HG02884 (cell line): ENCODE measurements at regions not wholly inside any gene's neighbourhood (a gene's known extent, or its start where the extent isn't known, plus 50 kb on each side); places are given as distances from the start of the nearest gene placed in this dataset.

Experiments used
- ATAC-seq: cut with Tn5 transposase; IDR thresholded peaks from one replicate; pipeline ENCODE4 v1.9.1; 2021; ENCODE audit warnings: mild to moderate bottlenecking, moderate library complexity; ENCODE audit not compliant: unreplicated experiment

DNA sequence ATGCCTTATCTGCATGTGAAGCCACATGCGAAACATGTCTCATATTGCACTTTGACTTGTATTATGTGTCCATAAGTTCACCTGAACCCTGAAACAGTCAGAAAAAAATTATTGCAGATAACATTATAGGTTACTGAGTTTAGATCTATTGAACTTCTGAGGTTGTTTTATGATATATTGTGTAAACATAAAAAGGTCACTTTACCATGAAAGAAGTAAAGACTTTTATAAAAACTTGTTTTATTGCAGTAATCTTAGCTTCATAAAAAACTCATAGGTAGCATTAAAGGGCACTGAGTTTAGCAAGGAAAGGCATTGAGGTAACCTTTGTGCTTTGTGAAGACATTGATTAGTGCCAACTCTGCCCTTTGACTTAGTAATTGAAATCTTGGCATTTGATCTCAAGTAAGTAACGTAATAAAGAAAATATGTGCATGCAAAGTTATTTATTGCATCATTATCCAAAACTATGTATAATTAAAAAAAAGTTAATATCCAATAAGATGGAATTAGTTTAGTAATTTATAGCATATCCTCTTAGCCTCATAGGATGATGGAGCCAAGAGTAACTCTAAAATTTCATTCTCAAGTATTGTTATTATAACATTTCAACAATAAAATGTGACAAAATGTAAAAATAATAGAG, 313.3 kb upstream of the ATP2B1 start:
- no peak for ATAC-seq

DNA sequence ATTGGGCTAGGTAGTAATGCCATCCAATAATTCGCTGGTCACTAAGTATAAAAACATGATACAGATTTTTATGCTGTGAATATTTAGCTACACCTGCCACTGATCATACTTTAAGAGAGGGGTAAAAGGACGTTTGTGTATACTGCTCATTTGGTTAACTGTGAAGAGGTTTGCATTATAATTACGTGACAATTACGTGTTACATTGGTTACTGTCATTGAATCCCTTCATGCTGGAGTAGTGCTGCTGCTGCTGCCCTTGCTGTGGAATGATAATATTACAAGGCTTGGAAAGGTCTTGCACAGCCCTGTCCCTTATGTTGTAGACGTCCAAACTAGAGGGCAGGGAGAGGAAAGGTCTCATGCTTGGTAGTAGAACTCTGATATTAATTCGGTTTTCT, 312.2 kb upstream of the ATP2B1 start:
- no peak for ATAC-seq

GRCh38 chr12:90020436-90020835, 311.8 kb upstream of the ATP2B1 start:
- no peak for ATAC-seq

- no peak for ATAC-seq
Observed at GRCh38 chr12:90020014-90020413, 311.4 kb upstream of the ATP2B1 start.

DNA sequence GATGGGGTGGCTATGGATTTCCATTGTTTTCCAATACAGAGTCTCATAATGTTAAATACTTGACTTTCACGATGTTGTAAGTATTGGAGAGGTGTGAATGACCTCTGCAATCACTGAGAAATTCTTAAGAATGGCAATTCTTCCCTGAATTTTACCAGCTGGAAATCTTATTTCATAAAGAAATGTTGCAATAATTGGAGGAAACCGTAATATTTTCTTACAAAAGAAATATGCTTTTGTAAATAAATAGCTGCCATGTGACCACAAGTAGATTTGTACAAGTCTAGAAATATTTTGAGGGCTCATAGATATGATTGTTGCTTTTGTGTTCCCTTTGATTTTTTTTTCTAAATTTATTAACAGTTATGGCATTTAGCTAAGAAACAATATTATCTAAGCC, 308.7 kb upstream of the ATP2B1 start:
- ATAC-seq: no peak

GRCh38 chr12:90015228-90015627, 306.6 kb upstream of the ATP2B1 start:
- ATAC-seq: no peak

GRCh38 chr12:90013409-90013808, 304.8 kb upstream of the ATP2B1 start:
- ATAC-seq: peak; percentile 52

GRCh38 chr12:90010089-90010488, 301.5 kb upstream of the ATP2B1 start:
- no peak for ATAC-seq

DNA sequence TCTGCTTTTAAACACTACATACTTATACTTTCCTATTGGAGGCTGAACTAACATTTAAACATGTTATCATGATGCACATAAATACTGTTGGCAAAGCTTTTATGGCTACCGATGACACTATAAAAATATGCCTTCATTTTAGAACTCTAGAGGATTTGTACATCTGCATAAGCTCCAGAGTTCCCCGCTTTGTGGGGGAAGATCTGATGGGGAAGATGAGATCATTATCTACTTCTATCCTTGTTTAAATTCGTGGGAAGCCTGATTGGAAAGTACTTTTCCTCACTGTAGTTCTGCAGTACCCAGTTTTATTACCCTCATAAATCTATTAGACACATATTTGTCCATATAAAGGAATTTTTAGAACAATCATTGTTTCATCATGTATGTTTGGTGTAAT, 299.6 kb upstream of the ATP2B1 start:
- ATAC-seq: no peak

DNA sequence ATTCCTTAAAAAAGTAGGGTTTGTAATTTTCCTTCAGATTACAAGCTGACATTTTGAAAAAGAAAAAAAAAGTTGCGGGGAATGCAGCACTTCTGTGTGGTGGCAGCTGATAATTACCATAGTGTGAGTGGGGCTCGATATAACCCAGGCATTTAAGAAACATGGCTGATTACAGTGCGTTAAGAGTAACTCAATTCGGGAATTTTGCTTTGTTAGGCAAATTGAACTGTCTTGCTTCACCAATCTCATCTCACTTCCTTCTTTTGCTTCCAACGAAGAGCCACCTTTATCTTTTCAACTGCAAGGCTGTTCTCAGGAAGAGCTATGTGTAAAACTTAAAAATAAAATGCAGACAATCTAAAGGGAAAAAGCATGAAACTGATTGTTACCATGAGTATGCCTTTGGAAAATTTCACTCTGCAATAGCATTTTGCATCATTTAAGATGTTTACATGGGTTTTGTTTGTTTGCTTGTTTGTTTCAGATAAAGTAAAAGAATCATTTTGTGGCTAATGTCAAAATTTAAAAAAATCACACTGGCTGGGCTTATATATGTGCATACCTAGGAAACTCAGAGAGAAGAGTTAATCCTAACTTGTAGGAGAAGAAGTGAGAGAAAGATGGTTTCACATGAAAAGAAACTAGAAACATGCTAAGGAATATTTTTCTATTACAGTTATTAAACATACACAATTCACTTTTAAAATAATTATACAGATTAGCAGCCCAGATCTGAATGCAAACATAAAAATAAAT, 295.9 kb upstream of the ATP2B1 start:
- peak; percentile 53 for ATAC-seq

DNA sequence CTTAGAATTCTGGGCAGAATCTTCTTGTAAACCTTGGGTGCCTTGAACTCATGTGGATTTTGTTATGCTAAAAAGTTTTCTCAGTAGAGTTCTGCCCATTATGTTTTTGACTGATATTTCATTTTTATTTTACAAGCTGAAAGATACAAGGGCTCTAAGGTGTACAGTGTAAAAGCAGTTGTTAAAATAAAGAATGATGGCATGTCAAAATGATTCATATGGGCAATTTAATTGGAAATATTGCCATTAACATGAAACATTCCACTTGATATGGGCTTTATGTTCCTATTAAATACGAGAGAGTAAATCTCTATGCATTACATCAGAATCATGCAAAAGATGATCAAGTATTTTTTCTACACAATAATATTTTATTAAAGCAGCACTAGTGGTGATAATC, 295.1 kb upstream of the ATP2B1 start:
- ATAC-seq: no peak

GRCh38 chr12:90000721-90001120, 292.1 kb upstream of the ATP2B1 start:
- no peak for ATAC-seq

DNA sequence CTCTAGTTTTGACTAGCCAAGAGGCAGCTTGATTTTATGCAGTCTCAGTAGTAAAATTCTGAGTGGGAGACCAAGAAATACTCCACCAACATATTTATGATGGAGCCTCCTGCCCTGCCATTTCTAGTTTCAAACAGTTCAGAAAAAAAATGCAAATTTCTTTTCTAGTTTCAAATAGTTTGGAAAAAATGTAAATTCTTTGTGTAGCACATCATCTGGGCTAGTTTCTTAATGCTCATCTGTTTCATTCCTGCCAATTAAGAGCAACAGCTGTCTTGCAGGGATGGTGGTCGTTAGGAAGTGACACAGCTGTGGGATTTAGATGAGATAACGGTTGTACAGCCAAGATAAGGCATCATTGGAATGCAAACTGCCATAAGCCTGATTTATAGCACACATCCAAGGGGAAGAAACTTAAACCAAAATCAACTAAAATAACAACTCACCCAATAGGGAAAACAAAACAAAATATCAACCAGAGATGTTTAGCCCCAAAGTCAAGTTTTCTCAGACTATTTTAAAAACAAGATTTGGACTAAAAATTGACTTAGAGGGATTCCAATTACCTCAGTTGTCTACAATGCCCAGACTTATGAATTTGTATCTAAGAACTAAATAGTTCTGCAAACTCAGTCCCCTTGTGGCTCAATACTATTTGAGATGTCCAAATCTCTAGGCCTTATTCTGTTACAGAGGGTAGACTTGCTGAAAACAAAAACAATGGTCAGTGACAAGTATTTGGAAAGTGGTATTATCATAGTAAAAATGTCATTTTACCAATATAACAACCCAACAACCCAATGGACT, 291.3 kb upstream of the ATP2B1 start:
- ATAC-seq: peak; percentile 40

DNA sequence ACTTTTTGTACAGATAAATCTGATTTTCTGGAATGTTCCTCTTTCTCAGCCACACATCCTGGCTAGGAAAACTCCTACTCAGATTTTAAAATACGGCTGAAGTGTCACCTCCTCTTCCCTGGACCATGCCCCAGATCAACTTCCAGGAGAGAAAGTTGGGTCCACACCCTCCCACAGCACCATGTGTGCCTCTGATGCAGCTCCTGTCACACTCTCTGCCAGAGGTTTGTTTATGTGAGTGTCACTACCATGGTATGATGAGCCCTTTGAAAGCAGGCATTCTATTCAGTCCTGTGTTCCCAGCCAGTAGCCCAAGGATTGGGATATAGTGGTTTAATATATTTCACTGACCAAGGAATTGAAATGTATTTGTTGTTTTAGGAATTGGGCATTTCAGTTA, 287.2 kb upstream of the ATP2B1 start:
- no peak for ATAC-seq

- no peak for ATAC-seq
Observed at GRCh38 chr12:89994911-89995310, 286.3 kb upstream of the ATP2B1 start.

DNA sequence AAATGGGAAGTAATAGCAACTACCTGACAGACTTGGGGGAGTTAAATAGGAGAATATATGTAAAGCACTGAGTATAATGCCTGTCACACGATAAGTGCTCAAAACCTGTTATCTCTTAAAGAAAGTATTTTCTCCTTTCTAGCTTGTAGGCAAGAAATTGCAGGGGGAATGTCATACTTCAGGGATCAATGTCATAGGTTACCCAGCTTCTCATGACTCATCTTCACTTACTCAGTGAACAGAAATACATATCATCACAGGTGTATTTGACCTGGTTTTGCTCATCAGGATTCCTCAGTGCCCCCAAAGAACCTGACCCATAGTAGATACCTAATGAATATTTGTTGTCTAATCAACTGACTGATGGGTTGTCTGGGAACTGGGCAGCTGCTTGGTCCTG, 285.0 kb upstream of the ATP2B1 start:
- ATAC-seq: no peak

- ATAC-seq: no peak
Observed at GRCh38 chr12:89992668-89993451, 284.2 kb upstream of the ATP2B1 start.

GRCh38 chr12:89991807-89992590, 283.4 kb upstream of the ATP2B1 start:
- no peak for ATAC-seq

- no peak for ATAC-seq
Observed at GRCh38 chr12:89988188-89988915, 279.7 kb upstream of the ATP2B1 start.

- no peak for ATAC-seq
Observed at GRCh38 chr12:89985935-89986334, 277.3 kb upstream of the ATP2B1 start.
